ENCODE measurements at regions not wholly inside any gene's neighbourhood (a gene's known extent, or its start where the extent isn't known, plus 50 kb on each side); places are given as distances from the start of the nearest gene placed in this dataset.

DNA sequence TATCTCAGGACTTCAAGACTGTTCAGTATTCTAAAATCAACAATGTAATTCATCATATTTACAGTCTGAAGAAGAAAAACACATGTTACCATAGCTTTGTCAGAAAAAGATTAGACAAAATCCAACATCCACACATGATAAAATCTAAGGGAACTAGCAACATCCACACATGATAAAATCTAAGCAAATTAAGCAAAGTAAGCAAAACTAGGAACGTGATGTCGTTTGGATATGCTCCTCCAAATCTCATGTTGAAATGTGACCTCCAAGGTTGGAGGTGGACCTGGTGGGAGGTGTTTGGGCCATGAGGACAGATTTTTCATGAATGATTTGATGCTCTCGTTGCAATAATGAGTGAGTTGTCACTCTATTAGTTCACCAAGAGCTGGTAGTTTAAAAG, 717.3 kb upstream of the HS6ST1 start:
- TF ChIP-seq ELF1 (tag; IDR thresholded peaks at IDR 0.05) = no peak
- TF ChIP-seq, protein P1, sequence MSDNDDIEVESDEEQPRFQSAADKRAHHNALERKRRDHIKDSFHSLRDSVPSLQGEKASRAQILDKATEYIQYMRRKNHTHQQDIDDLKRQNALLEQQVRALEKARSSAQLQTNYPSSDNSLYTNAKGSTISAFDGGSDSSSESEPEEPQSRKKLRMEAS (CRISPR knock-in tag; IDR thresholded peaks at IDR 0.05) = no peak
- TF ChIP-seq, protein P2, sequence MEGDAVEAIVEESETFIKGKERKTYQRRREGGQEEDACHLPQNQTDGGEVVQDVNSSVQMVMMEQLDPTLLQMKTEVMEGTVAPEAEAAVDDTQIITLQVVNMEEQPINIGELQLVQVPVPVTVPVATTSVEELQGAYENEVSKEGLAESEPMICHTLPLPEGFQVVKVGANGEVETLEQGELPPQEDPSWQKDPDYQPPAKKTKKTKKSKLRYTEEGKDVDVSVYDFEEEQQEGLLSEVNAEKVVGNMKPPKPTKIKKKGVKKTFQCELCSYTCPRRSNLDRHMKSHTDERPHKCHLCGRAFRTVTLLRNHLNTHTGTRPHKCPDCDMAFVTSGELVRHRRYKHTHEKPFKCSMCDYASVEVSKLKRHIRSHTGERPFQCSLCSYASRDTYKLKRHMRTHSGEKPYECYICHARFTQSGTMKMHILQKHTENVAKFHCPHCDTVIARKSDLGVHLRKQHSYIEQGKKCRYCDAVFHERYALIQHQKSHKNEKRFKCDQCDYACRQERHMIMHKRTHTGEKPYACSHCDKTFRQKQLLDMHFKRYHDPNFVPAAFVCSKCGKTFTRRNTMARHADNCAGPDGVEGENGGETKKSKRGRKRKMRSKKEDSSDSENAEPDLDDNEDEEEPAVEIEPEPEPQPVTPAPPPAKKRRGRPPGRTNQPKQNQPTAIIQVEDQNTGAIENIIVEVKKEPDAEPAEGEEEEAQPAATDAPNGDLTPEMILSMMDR (IDR thresholded peaks at IDR 0.05 in 2 of 3, conservative IDR thresholded peaks at IDR 0.05 in 1 of 3; ENCODE audit: insufficient read depth in 2 of 3, low read depth in 1 of 3, low read length in 3 of 3) = no peak
- no peak for TF ChIP-seq POLR2AphosphoS5 (IDR thresholded peaks at IDR 0.05; ENCODE audit: control insufficient read depth, insufficient read depth, low read depth, low read length)
- no peak for TF ChIP-seq CBX5 (IDR thresholded peaks at IDR 0.05; ENCODE audit: borderline replicate concordance, low read depth)
- no peak for TF ChIP-seq KDM5B (IDR thresholded peaks at IDR 0.05; ENCODE audit: insufficient replicate concordance, low read depth, low read length)
- no peak for TF ChIP-seq NFIC (IDR thresholded peaks at IDR 0.05)
- TF ChIP-seq, protein P3, sequence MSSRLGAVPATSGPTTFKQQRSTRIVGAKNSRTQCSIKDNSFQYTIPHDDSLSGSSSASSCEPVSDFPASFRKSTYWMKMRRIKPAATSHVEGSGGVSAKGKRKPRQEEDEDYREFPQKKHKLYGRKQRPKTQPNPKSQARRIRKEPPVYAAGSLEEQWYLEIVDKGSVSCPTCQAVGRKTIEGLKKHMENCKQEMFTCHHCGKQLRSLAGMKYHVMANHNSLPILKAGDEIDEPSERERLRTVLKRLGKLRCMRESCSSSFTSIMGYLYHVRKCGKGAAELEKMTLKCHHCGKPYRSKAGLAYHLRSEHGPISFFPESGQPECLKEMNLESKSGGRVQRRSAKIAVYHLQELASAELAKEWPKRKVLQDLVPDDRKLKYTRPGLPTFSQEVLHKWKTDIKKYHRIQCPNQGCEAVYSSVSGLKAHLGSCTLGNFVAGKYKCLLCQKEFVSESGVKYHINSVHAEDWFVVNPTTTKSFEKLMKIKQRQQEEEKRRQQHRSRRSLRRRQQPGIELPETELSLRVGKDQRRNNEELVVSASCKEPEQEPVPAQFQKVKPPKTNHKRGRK (tag; IDR thresholded peaks at IDR 0.05) = no peak
- TF ChIP-seq, protein P4, sequence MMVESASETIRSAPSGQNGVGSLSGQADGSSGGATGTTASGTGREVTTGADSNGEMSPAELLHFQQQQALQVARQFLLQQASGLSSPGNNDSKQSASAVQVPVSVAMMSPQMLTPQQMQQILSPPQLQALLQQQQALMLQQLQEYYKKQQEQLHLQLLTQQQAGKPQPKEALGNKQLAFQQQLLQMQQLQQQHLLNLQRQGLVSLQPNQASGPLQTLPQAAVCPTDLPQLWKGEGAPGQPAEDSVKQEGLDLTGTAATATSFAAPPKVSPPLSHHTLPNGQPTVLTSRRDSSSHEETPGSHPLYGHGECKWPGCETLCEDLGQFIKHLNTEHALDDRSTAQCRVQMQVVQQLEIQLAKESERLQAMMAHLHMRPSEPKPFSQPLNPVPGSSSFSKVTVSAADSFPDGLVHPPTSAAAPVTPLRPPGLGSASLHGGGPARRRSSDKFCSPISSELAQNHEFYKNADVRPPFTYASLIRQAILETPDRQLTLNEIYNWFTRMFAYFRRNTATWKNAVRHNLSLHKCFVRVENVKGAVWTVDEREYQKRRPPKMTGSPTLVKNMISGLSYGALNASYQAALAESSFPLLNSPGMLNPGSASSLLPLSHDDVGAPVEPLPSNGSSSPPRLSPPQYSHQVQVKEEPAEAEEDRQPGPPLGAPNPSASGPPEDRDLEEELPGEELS (CRISPR knock-in tag; IDR thresholded peaks at IDR 0.05; ENCODE audit: borderline replicate concordance) = no peak
